Mucosa of rectum (tissue), 2 donors: ENCODE measurements at regions not wholly inside any gene's neighbourhood (a gene's known extent, or its start where the extent isn't known, plus 50 kb on each side); places are given as distances from the start of the nearest gene placed in this dataset.

ENCODE experiments used
- H3K27ac ChIP-seq, 2 donors: one replicate each; pipeline ENCODE4 v1.7.0; 2013; ENCODE audit warnings: inconsistent platforms in 2 of 2, low read depth in 2 of 2, low read length in 2 of 2
- H3K27me3 ChIP-seq, 2 donors: one replicate each; pipeline ENCODE4 v1.7.0; 2013; ENCODE audit warnings: low read length in 2 of 2; ENCODE audit not compliant: control insufficient read depth in 2 of 2, insufficient read depth in 2 of 2
- H3K36me3 ChIP-seq, 2 donors: one replicate each; pipeline ENCODE4 v1.7.0; 2013; ENCODE audit warnings: low read length in 2 of 2; ENCODE audit not compliant: control insufficient read depth in 2 of 2, insufficient read depth in 2 of 2
- H3K4me1 ChIP-seq, 2 donors: one replicate each; pipeline ENCODE4 v1.7.0; 2013; ENCODE audit warnings: low read length in 2 of 2, mild to moderate bottlenecking in 1 of 2; ENCODE audit not compliant: control insufficient read depth in 2 of 2, insufficient read depth in 2 of 2
- H3K4me3 ChIP-seq, 2 donors: one replicate each; pipeline ENCODE4 v1.7.0; 2013; ENCODE audit warnings: low read length in 2 of 2
- H3K9ac ChIP-seq, 2 donors: one replicate each; pipeline ENCODE4 v1.7.0; 2013; ENCODE audit warnings: low read length in 2 of 2, low read depth in 1 of 2, mild to moderate bottlenecking in 1 of 2
- H3K9me3 ChIP-seq, 2 donors: one replicate each; pipeline ENCODE4 v1.7.0; 2013; ENCODE audit warnings: low read length in 2 of 2; ENCODE audit not compliant: control insufficient read depth in 2 of 2
- donor health status: healthy.
- donor health status: Normal muscosa, but diverticular disease.

GRCh38 chr2:53253244-53253643, 514.4 kb upstream of the CHAC2 start:
- Histone ChIP-seq H3K9me3 (no peaks in the 10 kb centered on the region), H3K9ac (no peak overlapping the region), H3K27me3 (no peaks in the 10 kb centered on the region), H3K27ac (no peak overlapping the region), H3K4me3 (no peak overlapping the region), H3K4me1 (no peaks in the 10 kb centered on the region), H3K36me3 (no peaks in the 10 kb centered on the region)

GRCh38 chr2:53252115-53252514, 515.5 kb upstream of the CHAC2 start:
- H3K27ac ChIP-seq, result no peak overlapping the region
- H3K4me1 ChIP-seq, result no peaks in the 10 kb centered on the region
- H3K4me3 ChIP-seq, result no peak overlapping the region
- H3K36me3 ChIP-seq, result no peaks in the 10 kb centered on the region
- no peak overlapping the region for H3K9ac ChIP-seq
- H3K9me3 ChIP-seq, result no peaks in the 10 kb centered on the region
- no peaks in the 10 kb centered on the region for H3K27me3 ChIP-seq

- no peaks in the 10 kb centered on the region for H3K36me3 ChIP-seq
- no peaks in the 10 kb centered on the region for H3K27me3 ChIP-seq
- H3K9ac ChIP-seq, result no peak overlapping the region
- H3K4me1 ChIP-seq, result no peaks in the 10 kb centered on the region
- H3K27ac ChIP-seq, result no peak overlapping the region
- H3K4me3 ChIP-seq, result no peak overlapping the region
- no peaks in the 10 kb centered on the region for H3K9me3 ChIP-seq
These were observed 519.5 kb upstream of the CHAC2 start for GRCh38 chr2:53247956-53248735.

GRCh38 chr2:53243430-53243829, 524.2 kb upstream of the CHAC2 start:
- Histone ChIP-seq H3K36me3 (no peaks in the 10 kb centered on the region), H3K4me1 (no peaks in the 10 kb centered on the region), H3K4me3 (no peak overlapping the region), H3K9ac (no peak overlapping the region), H3K27ac (no peak overlapping the region), H3K27me3 (no peaks in the 10 kb centered on the region), H3K9me3 (no peaks in the 10 kb centered on the region)

GRCh38 chr2:53242090-53242489, 525.5 kb upstream of the CHAC2 start:
- H3K9ac ChIP-seq, result no peak overlapping the region
- H3K4me1 ChIP-seq, result no peaks in the 10 kb centered on the region
- no peaks in the 10 kb centered on the region for H3K27me3 ChIP-seq
- H3K4me3 ChIP-seq, result no peak overlapping the region
- H3K36me3 ChIP-seq, result no peaks in the 10 kb centered on the region
- H3K27ac ChIP-seq, result no peak overlapping the region
- no peaks in the 10 kb centered on the region for H3K9me3 ChIP-seq

- H3K27me3 ChIP-seq, result no peaks in the 10 kb centered on the region
- H3K36me3 ChIP-seq, result no peaks in the 10 kb centered on the region
- H3K4me1 ChIP-seq, result peaks cover 0 to 5% of the 10 kb centered on the region in 2 donors
- H3K9me3 ChIP-seq, result no peaks in the 10 kb centered on the region
- no peak overlapping the region for H3K9ac ChIP-seq
- peak overlapping the region in 1 of 2 donors; percentile 41 for H3K27ac ChIP-seq
- no peak overlapping the region for H3K4me3 ChIP-seq
These were observed 531.6 kb upstream of the CHAC2 start for GRCh38 chr2:53235836-53236582.

- Histone ChIP-seq H3K27ac (no peak overlapping the region), H3K4me3 (no peak overlapping the region)
These were observed 533.1 kb upstream of the CHAC2 start for GRCh38 chr2:53234548-53234903.

GRCh38 chr2:53233759-53234547, 533.7 kb upstream of the CHAC2 start:
- Histone ChIP-seq H3K27ac (no peak overlapping the region), H3K4me1 (peaks cover 0 to 5% of the 10 kb centered on the region in 2 donors)

More at GRCh38 chr2:53234548-53234903, 533.1 kb upstream of the CHAC2 start:
- Histone ChIP-seq H3K4me1 (peaks cover 0 to 5% of the 10 kb centered on the region in 2 donors), H3K27me3 (no peaks in the 10 kb centered on the region), H3K36me3 (no peaks in the 10 kb centered on the region), H3K9me3 (no peaks in the 10 kb centered on the region), H3K9ac (no peak overlapping the region)

GRCh38 chr2:53231908-53232307, 535.7 kb upstream of the CHAC2 start:
- Histone ChIP-seq H3K9me3 (no peaks in the 10 kb centered on the region), H3K4me1 (peaks cover 0 to 5% of the 10 kb centered on the region in 2 donors), H3K36me3 (no peaks in the 10 kb centered on the region), H3K9ac (no peak overlapping the region), H3K27me3 (no peaks in the 10 kb centered on the region), H3K27ac (no peak overlapping the region), H3K4me3 (no peak overlapping the region)

More at GRCh38 chr2:53233759-53234547, 533.7 kb upstream of the CHAC2 start:
- Histone ChIP-seq H3K9me3 (no peaks in the 10 kb centered on the region), H3K36me3 (no peaks in the 10 kb centered on the region), H3K4me3 (no peak overlapping the region), H3K9ac (no peak overlapping the region), H3K27me3 (no peaks in the 10 kb centered on the region)

GRCh38 chr2:53230691-53231090, 536.9 kb upstream of the CHAC2 start:
- H3K36me3 ChIP-seq, result no peaks in the 10 kb centered on the region
- H3K9me3 ChIP-seq, result no peaks in the 10 kb centered on the region

More at GRCh38 chr2:53230691-53231090, 536.9 kb upstream of the CHAC2 start:
- no peak overlapping the region for H3K4me3 ChIP-seq
- no peaks in the 10 kb centered on the region for H3K27me3 ChIP-seq
- no peak overlapping the region for H3K27ac ChIP-seq
- no peak overlapping the region for H3K9ac ChIP-seq
- H3K4me1 ChIP-seq, result peaks cover 0 to 2% of the 10 kb centered on the region in 2 donors
